ENCODE measurements at regions not wholly inside any gene's neighbourhood (a gene's known extent, or its start where the extent isn't known, plus 50 kb on each side); places are given as distances from the start of the nearest gene placed in this dataset.

- DNase-seq: peak; percentile 11
Measured at GRCh38 chr20:23932256-23932655, 52.7 kb upstream of the CST5 start.

Measured in NCI-H345 (cell line).